SW480 (cell line): ENCODE measurements at regions not wholly inside any gene's neighbourhood (a gene's known extent, or its start where the extent isn't known, plus 50 kb on each side); places are given as distances from the start of the nearest gene placed in this dataset.
A peak's percentile ranks its signal among the peaks of the same experiment; 100 is the strongest.
"Not testable (repeated sequence)": the region's sequence is repeated elsewhere in the genome, so short reads cannot be mapped to it uniquely, and the experiment has no call there.

ENCODE experiments used
- DNase-seq: peaks from one replicate; pipeline ENCODE4 v3.0.0-alpha.2; 2016; ENCODE audit warnings: low spot score

GRCh38 chr7:113030489-113030888 lies 56.1 kb downstream of the GPR85 start:
- DNase-seq, result no peak

DNA sequence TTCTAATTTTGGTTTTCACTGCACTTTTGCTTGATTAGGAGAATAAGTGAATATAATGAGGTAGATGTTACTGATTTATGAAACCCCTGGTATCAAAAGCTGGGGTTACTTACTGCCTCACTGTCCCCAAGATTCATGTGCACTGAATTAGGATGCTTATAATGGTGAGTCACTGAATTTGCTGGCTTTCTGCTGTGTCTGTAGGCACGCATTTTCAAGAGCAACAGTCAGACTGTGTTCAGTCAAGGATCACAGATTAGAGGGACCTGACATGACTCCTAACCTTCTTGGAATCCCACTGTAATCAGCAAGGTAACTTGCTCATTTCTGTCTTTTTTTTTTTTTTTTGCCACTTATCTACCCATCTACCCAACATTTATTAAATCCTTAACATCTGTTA lies 59.7 kb downstream of the GPR85 start:
- no peak for DNase-seq

- not testable (repeated sequence) for DNase-seq
These were observed 69.3 kb downstream of the GPR85 start for GRCh38 chr7:113017144-113017857.

DNA sequence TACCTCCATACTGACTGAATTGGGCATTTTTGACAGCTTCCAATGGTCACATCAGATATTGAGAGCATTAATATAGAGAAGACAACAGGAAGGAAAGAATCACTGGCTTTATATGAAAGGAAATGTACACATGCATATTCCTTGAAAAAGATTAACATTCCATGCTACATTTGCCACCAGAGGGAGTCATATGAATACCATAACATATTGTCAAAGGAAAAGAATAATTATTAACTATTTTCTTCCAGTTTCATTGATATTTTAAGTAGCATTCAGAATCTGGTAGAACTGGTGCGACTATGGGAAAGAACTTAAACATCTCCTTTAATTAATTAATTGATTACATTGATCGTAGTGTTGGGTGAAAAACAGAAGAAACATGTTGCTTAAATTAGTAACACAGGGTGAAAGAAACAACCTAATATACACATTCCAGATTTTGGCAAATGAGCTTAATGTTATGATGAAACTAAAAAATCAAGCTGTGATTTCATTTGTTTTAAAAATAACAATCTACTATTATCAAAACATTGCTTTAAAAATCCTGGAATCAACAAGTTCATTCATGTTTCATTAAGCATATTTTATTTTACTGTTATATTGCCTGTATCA lies 71.5 kb downstream of the GPR85 start:
- DNase-seq, result peak; percentile 25

DNA sequence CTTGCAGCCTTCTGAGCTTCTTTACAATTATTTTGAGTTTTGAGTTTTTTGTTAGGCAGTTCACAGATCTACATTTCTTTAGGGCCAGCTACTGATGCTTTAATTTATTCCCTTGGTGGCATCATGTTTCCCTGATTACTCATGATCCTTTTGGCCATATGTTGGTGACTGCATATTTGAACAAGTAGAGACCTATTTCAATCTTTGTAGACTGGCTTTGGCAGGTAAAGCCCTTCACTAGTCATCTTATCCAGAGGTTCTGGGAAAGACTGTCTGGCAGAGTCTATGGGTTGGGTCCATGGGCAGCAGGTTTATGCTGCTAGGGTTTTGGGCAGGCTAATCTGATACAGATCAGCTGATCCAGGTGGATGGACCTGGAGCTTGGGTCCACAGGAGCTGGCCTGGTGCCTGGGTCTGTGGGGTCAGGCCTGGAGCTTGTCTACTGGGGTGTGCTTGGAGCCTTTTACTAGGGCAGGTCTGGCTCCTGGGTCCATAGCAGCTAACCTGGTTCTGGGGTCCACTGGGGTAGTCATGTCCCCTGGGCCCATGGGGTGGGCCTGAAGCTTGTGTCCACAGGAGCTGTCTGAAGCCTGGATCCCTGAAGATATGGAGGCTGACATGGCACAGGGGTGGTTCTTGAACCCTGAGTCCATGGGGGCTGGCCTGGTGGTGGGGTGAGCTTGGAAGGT lies 72.7 kb downstream of the GPR85 start:
- no peak for DNase-seq

DNA sequence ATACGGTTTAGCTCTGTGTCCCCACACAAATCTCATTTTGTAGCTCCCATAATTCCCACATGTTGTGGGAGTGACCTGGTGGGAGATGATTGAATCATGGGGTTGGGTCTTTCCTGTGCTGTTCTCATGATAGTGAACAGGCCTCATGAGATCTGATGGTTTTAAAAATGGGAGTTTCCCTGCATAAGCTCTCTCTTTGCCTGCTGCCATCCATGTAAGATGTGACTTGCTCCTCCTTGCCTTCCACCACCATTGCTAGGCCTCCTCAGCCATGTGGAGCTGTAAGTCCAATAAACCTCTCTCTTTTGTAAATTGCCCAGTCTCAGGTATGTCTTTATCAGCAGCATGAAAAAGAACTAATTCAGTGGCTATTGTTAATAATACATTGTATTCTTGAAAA lies 73.8 kb downstream of the GPR85 start:
- not testable (repeated sequence) for DNase-seq

GRCh38 chr7:113010377-113010776 lies 76.2 kb downstream of the GPR85 start:
- no peak for DNase-seq

- no peak for DNase-seq
These were observed 77.9 kb downstream of the GPR85 start for GRCh38 chr7:113008755-113009154.

DNA sequence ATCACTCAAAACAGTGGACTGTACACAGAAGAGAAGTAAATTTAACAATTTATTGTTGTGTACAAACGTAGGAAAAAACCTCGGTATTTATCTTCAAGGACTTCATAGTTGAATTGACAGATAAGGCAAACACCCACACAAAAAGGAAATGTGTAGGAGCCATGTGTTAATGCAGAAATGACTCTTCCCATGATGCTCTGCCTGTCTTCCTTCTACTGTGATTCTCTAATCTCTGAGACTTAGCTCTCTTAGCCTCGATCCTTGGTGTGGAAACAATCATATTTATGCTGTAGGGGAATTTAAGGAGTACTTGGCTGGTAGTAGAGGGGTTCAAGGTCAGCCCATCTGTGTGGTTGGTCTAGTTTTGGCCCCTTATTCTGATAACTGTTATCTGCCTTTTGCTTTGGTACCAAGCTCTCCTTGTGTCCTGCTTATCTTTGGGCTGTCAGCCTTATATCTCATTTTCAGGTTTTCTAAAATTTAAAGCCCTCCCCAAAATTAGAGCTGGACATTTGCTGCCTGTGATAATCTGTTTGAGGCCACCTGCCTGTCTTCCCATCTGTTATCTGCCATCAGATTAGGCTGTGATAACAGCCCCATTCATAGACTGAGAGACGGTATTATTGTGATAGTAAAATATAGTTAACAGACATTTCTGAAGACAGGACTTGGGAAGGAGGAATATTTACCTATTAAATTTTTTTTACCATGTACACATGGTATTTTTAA lies 81.7 kb downstream of the GPR85 start:
- no peak for DNase-seq

- no peak for DNase-seq
These were observed 86.2 kb downstream of the GPR85 start for GRCh38 chr7:113000316-113001020.

- DNase-seq, result peak; percentile 7
These were observed 88.8 kb downstream of the GPR85 start for GRCh38 chr7:112997831-112998230.

DNA sequence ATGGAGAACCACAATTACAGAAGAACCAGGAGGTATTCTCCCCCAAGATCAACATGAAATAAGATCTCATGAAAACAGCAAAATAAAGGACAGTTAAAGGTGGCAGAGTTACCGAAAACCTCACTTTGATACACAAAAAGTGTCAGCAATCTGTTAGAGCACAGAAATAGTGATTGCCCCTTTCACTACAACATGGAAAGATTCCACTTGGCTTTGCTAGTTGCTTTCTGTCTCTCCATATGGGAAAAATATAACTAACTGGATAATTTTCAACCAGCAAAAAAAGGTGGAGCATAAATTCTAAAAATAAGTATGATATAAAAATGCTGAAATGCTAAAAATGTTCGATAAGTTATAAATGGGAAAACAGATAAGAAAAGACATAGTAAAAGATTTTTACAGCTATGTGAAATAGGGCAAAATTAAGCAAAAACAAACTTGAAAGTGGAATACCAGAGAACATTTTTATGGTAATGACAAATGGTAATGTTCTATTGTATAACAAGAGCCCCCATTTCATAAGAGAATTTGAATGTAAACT lies 90.2 kb downstream of the GPR85 start:
- DNase-seq, result no peak

DNA sequence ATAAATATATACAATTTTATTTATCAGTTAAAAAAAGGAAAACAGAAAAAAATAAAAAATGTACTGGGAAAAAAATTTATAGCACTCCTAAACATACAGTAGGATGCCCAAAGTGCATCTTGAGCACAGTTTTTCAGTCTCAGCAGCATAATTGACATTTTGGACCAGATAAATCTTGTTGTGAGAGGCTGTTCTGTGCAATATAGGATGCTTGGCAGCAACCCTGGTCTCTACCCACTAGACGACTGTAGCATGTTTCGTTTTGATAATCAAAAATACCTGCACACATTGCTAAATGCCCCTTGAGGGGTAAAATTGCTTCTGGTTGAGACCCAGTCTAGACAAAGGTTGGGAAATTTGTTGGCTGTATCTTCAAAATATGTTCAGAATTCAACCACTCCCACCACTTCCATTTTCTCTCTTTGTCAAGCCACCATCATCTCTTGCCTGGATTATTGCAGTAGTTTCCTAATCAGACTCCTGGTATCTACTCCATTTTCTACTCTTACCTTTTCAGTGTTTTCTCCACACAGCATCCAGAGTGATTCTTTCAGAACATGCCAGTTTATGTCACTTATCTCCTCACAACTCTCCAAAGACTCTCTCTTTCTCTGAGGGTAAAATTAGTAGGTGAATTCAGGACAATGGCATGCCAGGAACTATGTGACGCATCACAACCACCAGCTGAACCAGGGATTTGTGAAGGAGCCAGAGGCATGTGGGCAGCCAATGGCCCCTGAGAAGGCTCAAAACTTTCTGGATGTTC lies 91.4 kb downstream of the GPR85 start:
- no peak for DNase-seq

GRCh38 chr7:112994656-112995055 lies 92.0 kb downstream of the GPR85 start:
- DNase-seq, result no peak

GRCh38 chr7:112990624-112991023 lies 96.0 kb downstream of the GPR85 start:
- no peak for DNase-seq

DNA sequence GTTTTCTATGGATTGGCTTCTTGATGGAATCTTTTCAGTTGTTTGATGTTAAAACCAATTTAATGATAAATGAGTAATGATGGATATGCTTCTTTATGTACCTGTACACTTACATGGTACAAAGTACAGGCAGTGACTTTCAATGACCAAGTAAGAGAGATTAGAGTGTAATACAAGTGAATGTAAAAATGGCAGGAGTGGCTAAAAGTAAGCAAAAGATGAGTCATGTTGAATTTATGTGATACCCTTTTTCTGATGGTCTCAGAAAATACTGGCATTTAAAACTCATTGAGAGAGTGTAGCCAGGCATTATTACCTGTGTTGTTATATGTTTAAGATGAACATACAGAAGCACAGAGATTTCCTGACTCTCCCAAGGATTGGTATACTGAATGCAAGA lies 97.1 kb downstream of the GPR85 start:
- DNase-seq, result no peak

GRCh38 chr7:112987171-112987570 lies 99.5 kb downstream of the GPR85 start:
- DNase-seq, result no peak

DNA sequence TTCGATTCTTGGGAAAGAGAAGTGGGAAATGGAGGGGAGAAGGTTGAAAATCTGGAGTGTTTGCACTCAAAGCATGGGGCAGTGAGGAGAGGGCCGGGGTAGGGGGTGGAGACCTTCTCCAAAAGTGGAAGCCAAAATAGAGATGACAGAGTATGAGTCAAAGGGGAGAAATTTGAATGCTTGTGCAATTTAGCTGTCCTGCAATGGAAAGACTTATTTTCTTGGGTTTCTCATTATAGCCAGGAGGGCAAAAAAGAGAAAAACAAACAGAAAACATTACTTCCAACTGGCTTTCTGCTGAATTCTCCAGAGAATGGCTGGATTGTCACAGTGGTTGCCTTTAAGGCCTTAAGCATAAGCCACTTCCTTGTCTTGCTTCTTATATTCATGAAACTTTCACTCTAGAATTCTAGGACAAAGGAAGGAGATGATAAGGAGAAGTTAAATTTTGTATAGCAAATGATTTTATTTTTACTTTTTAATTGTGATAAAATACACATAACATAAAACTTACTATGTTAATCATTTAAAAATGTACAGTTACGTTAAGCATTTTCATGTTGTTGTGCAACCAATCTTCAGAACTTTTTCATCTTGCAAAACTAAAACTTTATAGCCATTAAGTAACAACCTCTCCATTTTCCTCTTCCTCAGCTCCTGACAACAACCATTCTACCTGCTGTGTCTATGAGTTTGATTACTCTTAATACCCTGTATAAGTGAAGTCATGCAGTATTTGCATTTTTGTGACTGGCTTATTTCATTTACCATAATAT lies 100.2 kb downstream of the GPR85 start:
- no peak for DNase-seq

DNA sequence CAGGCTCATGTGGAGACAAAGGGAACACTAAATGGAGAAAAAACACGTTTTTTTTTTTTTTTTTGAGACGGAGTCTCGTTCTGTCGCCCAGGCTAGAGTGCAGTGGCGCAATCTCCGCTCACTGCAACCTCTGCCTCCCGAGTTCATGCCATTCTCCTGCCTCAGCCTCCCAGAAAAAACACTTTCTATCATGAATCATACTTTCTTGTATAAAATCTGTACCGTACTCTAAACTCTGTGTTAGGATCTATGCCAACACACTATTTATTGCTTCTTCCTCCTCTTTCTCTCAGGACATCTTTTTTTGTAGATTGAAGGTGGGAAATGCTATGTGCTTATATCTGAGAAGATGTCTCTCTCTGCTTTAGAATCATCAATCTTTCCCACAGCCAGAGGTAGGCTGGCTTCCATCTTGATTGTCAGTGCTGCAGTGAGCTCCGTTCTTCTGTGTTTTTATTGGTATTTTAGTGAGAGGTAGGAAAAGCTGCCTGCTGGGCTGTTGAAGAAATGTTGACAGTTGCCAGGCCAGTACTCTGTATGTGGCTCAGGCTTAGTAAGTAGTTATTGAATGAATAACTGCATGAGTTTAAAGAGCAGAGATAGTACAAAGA lies 101.1 kb downstream of the GPR85 start:
- no peak for DNase-seq
